Stimulated activated CD4-positive, alpha-beta T cell treated with anti-CD3 and anti-CD28 coated beads, Interleukin-4, amount 100 ng/mL, for 1 hour (primary cell): ENCODE measurements at regions not wholly inside any gene's neighbourhood (a gene's known extent, or its start where the extent isn't known, plus 50 kb on each side); places are given as distances from the start of the nearest gene placed in this dataset.

Experiments used
- DNase-seq: peaks from one replicate; pipeline ENCODE4 v3.0.0-alpha.2; 2020

GRCh38 chr5:174665347-174665746 lies 59.0 kb upstream of the MSX2 start:
- DNase-seq, result no peak

- no peak for DNase-seq
These were observed 56.9 kb upstream of the MSX2 start for GRCh38 chr5:174667526-174667925.

DNA sequence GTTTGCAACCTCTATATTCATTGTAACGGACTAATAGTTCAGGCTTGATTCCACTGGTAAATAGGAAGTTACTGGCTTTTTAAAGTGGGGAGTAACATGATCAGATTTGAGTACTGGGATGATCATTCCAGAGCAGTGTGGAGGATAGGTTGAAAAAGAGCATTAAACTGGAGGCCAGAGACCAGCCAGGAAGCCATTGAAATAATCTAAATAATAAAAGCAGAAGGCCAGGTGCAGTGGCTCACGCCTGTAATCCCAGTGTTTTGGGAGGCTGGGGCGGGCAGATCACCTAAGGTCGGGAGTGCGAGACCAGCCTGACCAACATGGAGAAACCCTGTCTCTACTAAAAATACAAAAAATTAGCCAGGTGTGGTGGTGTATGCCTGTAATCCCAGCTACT lies 56.0 kb upstream of the MSX2 start:
- no peak for DNase-seq
